Peyer's patch (tissue), 4 donors: ENCODE measurements at regions not wholly inside any gene's neighbourhood (a gene's known extent, or its start where the extent isn't known, plus 50 kb on each side); places are given as distances from the start of the nearest gene placed in this dataset.
"Not testable (repeated sequence)": the region's sequence is repeated elsewhere in the genome, so short reads cannot be mapped to it uniquely, and the experiment has no call there.

Source experiments
- DNase-seq, 3 donors: peaks; one replicate each; pipeline ENCODE4 v3.0.0-alpha.2; 2017 to 2019
- H3K27ac ChIP-seq, 4 donors: fragments of 200-600 bp; sonication (generic); one replicate each; pipeline ENCODE4 v1.5.1; 2016 to 2019
- H3K27me3 ChIP-seq, 2 donors: fragments of 200-600 bp; sonication (generic); one replicate each; pipeline ENCODE4 v1.5.1; 2019
- H3K36me3 ChIP-seq, 3 donors: fragments of 200-600 bp; sonication (generic); one replicate each; pipeline ENCODE4 v1.5.1; 2016 to 2019
- H3K4me1 ChIP-seq, 4 donors: fragments of 200-600 bp; sonication (generic); one replicate each; pipeline ENCODE4 v1.5.1; 2016 to 2019
- H3K4me3 ChIP-seq, 4 donors: fragments of 200-600 bp; sonication (generic); 1 replicate in 3 of 4; 2 replicates in 1 of 4; pipeline ENCODE4 v1.5.1; 2016 to 2019; ENCODE audit warnings: mild to moderate bottlenecking in 1 of 4
- H3K9me3 ChIP-seq, 4 donors: fragments of 200-600 bp; sonication (generic); one replicate each; pipeline ENCODE4 v1.5.1; 2016 to 2019; ENCODE audit warnings: mild to moderate bottlenecking in 1 of 4
- CTCF ChIP-seq, 6 experiments: fragments of 450-650 bp in 4 of 6; fragments of 200-600 bp in 2 of 6; sonication (generic) in 1 of 6; IDR thresholded peaks; one replicate each; pipeline ENCODE4 v1.5.1; 2017 to 2019; ENCODE audit warnings: antibody characterized with exemption in 6 of 6, mild to moderate bottlenecking in 3 of 6, moderate library complexity in 1 of 6
- POLR2A ChIP-seq, 2 donors: fragments of 450-650 bp; IDR thresholded peaks; one replicate each; pipeline ENCODE4 v1.5.1; 2017; ENCODE audit warnings: antibody characterized with exemption in 2 of 2, mild to moderate bottlenecking in 2 of 2, moderate library complexity in 2 of 2

DNA sequence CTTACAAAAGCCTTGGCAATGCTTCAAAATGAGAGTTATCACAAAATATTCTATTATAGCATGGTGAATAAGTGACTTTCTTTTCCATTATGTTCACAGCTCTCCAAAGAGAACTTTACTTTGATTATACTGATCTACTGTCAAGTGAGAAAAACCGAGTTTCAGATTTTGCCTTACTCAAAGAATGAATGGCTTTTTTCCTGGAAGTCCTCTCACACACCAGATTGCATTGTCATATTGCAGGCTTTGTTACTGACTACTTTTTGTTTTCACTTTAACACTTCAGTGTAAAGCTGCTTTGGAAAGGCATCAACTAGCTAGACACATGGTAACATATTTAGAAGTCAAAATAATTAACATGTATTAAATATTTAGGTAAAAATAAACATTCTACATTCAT, 765.2 kb upstream of the NUDT12 start:
- TF ChIP-seq CTCF (IDR thresholded peaks at IDR 0.05), result no peak
- TF ChIP-seq POLR2A (IDR thresholded peaks at IDR 0.05), result no peak
- Histone ChIP-seq H3K9me3 (no peaks in the 10 kb centered on the region), H3K4me3 (no peak overlapping the region), H3K36me3 (no peaks in the 10 kb centered on the region), H3K27ac (no peak overlapping the region), H3K27me3 (no peaks in the 10 kb centered on the region), H3K4me1 (no peaks in the 10 kb centered on the region)
- DNase-seq, result no peak

GRCh38 chr5:104326966-104327365, 764.4 kb upstream of the NUDT12 start:
- H3K4me3 ChIP-seq, result no peak overlapping the region
- no peak for DNase-seq
- no peaks in the 10 kb centered on the region for H3K27me3 ChIP-seq
- H3K4me1 ChIP-seq, result no peaks in the 10 kb centered on the region
- no peak for TF ChIP-seq POLR2A (IDR thresholded peaks at IDR 0.05)
- no peak for TF ChIP-seq CTCF (IDR thresholded peaks at IDR 0.05)
- no peak overlapping the region for H3K27ac ChIP-seq
- H3K36me3 ChIP-seq, result no peaks in the 10 kb centered on the region
- no peaks in the 10 kb centered on the region for H3K9me3 ChIP-seq

- no peaks in the 10 kb centered on the region for H3K4me1 ChIP-seq
- no peak overlapping the region for H3K27ac ChIP-seq
- no peaks in the 10 kb centered on the region for H3K9me3 ChIP-seq
- H3K36me3 ChIP-seq, result no peaks in the 10 kb centered on the region
- no peak for DNase-seq
- no peak overlapping the region for H3K4me3 ChIP-seq
- no peak for TF ChIP-seq POLR2A (IDR thresholded peaks at IDR 0.05)
- TF ChIP-seq CTCF (IDR thresholded peaks at IDR 0.05), result no peak
- no peaks in the 10 kb centered on the region for H3K27me3 ChIP-seq
These were observed 762.8 kb upstream of the NUDT12 start for GRCh38 chr5:104325356-104325755.

DNA sequence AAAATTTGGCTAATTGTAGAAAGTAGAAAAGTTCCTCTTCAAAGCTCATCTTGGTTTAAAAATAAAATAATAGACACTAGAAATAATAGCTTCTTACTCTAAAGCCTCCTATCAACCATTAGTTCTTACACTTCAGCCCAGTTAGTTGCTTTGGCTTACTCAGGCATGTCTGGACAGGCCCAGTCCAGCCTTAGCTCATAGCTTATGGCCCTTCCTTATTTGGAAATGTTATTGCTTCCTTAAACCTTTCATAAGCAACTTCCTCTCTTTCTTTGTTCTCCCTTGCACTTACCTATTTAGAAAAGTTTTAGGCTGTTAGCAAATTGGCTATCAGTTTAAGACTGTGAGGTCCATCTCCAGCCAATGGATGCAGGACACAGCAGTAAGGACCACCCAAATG, 754.1 kb upstream of the NUDT12 start:
- H3K9me3 ChIP-seq, H3K36me3 ChIP-seq, H3K4me3 ChIP-seq, H3K27ac ChIP-seq, DNase-seq, H3K27me3 ChIP-seq, H3K4me1 ChIP-seq: not testable (repeated sequence)

- no peak overlapping the region for H3K27ac ChIP-seq
- H3K9me3 ChIP-seq, result no peaks in the 10 kb centered on the region
- no peaks in the 10 kb centered on the region for H3K4me1 ChIP-seq
- no peak for TF ChIP-seq POLR2A (IDR thresholded peaks at IDR 0.05)
- H3K4me3 ChIP-seq, result no peak overlapping the region
- H3K27me3 ChIP-seq, result no peaks in the 10 kb centered on the region
- DNase-seq, result no peak
- H3K36me3 ChIP-seq, result no peaks in the 10 kb centered on the region
These were observed 749.9 kb upstream of the NUDT12 start for GRCh38 chr5:104312481-104312880.

- DNase-seq, result no peak
- Histone ChIP-seq H3K4me1 (no peaks in the 10 kb centered on the region), H3K9me3 (no peaks in the 10 kb centered on the region), H3K27me3 (no peaks in the 10 kb centered on the region), H3K36me3 (no peaks in the 10 kb centered on the region), H3K27ac (no peak overlapping the region), H3K4me3 (no peak overlapping the region)
- no peak for TF ChIP-seq CTCF (IDR thresholded peaks at IDR 0.05)
- TF ChIP-seq POLR2A (IDR thresholded peaks at IDR 0.05), result no peak
These were observed 743.0 kb upstream of the NUDT12 start for GRCh38 chr5:104305602-104306001.

DNA sequence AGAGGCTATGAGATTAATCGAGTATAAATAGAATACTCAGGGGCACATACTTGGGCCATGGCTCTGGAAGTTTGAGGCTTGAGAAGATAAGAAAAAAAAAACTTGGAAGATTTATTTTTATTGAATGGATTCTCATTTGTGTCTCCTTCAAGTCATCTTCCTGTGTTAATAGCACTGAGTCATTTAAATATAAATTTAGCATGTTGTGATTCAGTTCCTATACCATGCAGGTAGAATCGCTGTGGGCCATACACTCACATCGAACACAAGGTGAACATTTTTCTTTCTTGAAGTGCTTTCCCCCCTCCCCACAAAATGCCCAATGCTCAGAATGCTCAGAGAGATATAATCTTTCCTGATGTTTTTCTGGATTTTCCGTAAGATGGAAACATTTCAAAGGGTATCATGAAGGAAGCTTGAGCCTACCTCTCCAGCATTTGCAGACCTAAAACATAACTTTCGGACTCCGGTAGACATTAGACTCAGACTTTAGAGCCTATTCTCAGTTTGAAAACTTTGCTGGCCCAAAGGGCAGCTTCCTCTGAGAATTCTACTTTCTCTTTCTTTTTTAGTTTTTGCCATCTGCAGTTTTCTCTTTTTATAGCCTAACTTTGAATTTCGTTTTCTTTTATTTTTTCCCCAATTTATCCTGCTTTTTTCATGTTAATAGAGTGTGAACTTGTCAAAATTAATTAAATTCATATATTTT, 737.6 kb upstream of the NUDT12 start:
- no peak for TF ChIP-seq POLR2A (IDR thresholded peaks at IDR 0.05)
- no peak for TF ChIP-seq CTCF (IDR thresholded peaks at IDR 0.05)
- no peaks in the 10 kb centered on the region for H3K27me3 ChIP-seq

More for the DNA sequence above, 737.6 kb upstream of the NUDT12 start:
- Histone ChIP-seq H3K27ac (no peak overlapping the region), H3K36me3 (no peaks in the 10 kb centered on the region), H3K9me3 (no peaks in the 10 kb centered on the region), H3K4me1 (no peaks in the 10 kb centered on the region), H3K4me3 (no peak overlapping the region)
- no peak for DNase-seq
